ENCODE measurements at regions not wholly inside any gene's neighbourhood (a gene's known extent, or its start where the extent isn't known, plus 50 kb on each side); places are given as distances from the start of the nearest gene placed in this dataset.

- TF ChIP-seq POLR2A (IDR thresholded peaks at IDR 0.05; ENCODE audit: low read length) (no peak), GATA1 (IDR thresholded peaks at IDR 0.05; ENCODE audit: low read depth, low read length) (no peak)
Measured at GRCh38 chr5:60339691-60340201, 360.2 kb downstream of the DEPDC1B start.

Data from erythroblast (primary cell).